HG03159 (cell line): ENCODE measurements at regions not wholly inside any gene's neighbourhood (a gene's known extent, or its start where the extent isn't known, plus 50 kb on each side); places are given as distances from the start of the nearest gene placed in this dataset.

Experiments used
- ATAC-seq: cut with Tn5 transposase; IDR thresholded peaks from one replicate; pipeline ENCODE4 v1.9.1; 2021; ENCODE audit warnings: mild to moderate bottlenecking, moderate library complexity; ENCODE audit not compliant: unreplicated experiment

DNA sequence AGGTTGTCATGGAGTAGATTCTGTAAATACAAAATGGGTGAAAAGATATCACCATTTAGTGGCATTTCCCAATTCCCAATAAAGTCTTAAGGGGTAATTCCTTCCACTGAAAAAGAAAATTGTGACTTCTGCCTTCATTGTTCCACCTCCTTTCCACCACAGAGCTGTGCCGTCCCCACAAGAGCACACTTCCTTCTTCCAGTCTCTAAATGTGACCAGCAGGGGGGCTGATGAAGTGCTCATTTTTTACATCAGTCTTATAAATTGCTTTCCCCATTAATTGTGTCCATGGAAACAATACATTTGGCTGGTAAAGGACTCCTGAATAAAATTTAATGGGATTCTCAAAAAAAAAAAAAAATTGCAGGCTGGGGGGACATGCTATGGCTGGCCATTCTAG, 260.8 kb upstream of the PSMD7 start:
- ATAC-seq: peak; percentile 65

- ATAC-seq: no peak
These were observed 261.8 kb upstream of the PSMD7 start for GRCh38 chr16:74034862-74035261.

DNA sequence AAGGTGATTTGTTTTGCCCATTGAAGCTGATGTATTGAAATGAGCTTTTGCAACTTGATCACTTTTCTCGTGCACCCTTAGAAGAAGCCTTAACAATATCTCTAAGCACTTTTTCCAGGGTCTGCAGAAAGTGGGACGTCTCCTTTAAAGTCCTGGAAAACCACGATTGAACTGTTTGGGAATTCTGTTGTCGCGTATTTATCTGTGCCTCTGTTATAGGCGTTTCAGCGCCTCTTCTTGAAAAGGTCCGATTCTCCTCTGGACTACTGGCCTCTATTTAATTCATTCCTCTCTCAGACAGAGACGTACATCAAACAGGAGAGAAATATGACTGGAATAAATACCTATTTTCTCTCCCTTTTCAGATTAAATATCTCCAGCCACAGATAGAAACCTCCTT, 262.4 kb upstream of the PSMD7 start:
- no peak for ATAC-seq

DNA sequence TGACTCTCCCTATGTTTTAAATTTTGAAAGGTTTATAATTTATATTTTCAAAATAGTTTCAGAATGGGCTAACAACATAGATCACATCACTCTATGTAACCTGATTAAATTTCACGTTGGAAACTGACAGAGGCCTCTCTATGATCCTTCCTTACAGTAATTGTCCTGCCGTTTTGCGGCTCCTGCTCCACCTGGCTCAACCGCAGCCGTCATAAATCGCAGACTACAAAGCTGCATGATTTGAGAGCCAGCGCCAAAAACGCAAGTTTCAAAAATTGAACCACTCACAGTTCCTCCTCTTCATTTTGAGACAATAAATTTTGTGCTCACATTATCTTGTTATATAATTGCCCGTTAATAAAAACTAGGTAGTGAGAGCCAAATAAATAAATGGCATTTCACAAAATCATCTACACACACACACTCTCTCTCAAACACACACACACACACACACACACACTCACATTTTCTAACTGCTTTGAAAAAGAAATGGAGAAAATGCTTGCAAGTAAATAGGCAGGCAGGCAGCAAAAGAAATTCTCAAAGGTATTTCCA, 263.1 kb upstream of the PSMD7 start:
- ATAC-seq: no peak

DNA sequence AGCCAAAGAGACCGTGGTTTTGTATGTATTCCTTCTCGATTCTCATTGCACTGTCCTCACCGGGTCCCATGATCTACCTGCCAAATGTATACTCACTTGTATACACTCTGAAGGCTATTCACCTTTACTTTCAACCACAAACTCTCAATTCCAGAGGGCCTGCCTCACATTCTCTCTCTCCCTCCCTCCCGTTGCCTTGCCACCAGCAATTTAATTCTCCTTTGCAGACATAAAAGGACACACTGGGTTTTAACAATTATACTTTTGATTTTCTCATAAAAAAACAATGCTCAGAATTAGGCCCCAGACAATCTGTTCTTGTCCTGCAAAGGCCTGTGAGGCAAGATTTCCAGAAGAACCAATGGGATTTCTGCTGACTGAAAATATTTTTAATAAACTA, 265.1 kb upstream of the PSMD7 start:
- ATAC-seq: no peak

DNA sequence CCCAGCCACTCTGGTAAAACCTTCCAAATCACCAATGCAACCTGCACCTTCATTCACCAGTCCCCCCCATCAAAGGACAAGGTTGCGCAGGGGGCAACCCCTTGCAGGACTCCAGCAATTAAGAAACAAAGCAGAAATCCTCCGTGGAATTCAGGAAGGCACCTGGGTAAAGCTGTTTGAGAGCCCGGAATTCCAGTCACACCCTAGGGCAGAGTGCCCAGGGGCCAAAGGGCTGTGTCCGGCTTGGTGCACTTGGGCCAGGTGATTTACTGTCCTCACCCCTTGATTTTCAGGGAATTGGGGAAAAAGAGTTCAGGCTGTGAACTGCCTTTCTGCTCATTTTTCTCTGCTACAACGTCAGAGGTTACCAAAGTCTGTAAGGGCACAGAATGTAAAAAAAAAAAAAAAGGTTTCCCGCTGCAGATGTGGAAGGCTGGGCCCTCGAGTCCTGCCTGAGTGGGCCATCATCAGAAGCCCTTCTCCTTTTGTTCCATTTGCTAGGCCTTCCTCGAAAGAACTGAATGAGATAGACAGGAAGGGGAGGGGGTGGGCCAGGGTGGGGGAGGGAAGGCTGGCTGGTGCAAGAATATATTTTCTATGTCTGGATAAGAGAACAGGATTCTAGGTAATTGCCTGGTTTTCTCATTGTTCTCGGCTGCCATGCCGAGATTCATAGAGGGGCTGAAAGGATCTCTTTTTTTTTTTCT, 266.5 kb upstream of the PSMD7 start:
- ATAC-seq: no peak

DNA sequence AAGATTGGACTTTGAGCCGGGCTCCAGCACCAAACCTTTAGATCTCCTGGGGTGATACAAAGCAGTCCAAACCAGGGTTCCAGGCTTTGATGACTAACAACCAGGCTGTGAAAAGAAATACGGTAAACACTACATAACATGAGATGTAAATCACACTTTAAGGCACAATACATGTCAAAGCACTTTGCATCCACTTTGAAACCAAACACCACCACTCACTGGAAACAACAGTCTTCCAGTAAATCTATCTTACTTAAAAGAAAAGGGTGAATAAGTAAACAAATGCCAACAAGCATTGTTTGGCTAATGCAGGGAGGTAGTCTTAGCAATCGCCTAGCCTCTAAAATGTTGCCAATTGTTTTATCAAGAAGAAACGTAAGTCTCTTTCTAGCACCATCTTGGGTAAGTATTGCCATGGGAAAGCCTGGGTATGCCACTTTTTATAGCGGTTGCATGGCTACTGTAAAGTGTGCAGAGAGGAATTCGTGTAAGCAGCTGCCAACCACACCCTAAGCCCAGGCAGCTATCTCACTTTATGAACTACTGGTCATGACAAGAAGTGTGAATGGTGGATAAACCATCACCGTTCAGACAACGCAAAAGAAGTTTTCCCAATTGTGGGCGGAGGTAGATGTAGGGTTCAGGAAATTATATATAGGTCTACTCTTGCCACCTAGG, 267.4 kb upstream of the PSMD7 start:
- no peak for ATAC-seq

DNA sequence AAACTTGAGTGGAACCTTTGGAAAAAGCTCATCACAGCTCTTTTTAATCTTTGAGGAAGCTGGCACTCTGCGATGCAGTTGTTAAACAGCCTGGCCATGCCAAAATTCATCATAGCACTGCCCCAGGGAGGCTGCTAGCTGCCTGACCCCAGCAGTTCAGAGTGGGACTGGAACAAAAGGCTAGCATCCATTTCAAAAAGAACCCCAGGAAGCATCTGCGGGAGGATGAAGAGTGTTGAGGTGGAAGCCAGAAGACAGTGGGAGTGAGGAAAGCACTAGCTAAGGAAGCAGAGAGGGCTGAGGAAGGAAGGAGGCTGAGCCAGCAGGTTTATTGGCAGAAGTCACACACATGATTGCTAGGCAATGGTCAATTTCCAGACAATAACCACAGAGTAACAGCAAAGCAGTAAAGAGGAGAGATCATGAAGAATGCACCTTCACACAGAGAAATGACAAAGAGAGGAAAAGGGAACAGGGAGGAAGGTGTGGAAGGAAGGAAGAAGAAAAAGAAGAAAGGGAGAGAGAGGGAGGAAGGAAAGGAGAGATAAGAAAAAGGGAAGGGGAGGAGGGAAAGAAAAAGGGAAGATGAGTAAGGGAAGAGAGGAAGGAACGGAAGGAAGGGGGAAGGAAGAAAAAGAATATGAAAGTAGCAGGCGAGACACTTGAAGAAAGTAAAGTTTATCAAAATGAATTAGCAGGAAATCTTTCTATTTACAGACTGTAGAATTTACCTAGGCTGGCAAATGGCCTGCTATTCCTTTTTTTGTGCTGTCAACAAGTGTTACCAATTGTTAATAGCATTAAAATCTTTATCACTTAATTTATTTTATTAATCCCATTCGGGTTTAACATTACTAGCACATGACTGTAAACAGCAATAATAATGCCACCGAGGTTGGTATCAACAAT, 270.0 kb upstream of the PSMD7 start:
- no peak for ATAC-seq

DNA sequence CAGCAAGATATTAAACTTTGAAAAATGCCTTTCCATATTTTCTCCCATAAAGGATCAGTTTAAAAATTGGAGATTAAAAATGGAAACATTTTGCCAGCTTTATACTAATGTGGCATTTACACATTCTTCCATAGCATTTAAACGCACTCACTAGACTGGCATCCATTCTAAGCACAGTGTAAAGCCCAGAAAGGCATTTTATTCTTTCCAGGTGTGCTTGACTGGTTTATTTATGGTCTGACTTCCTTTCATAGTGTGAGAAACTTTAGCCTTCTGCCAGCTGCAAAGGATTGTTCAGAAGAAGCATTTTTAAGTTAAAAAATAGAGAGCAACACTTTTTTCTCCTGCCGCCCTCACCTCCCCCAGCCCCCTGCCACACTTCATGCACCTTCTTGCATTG, 271.7 kb upstream of the PSMD7 start:
- no peak for ATAC-seq

GRCh38 chr16:74020095-74020670, 276.4 kb upstream of the PSMD7 start:
- no peak for ATAC-seq

DNA sequence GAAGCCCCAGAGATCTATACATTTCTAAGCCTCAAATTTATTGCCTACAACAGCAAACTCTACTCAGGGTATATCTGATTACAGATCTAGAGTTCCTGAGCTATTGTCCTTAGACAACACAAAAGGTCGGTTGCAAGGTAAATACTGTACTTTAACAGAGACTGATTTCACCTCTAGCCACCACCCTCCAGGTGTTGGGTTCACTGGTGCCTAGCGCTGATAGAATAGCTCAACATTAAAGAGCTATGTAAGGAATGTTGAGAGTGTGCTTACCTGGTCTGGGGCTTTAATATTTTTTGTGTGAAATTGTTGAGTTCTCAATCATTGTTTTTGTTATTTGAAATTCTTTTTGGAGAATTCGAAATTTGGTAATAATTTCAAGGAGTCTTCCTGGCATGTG, 277.0 kb upstream of the PSMD7 start:
- ATAC-seq: no peak

- no peak for ATAC-seq
These were observed 280.7 kb upstream of the PSMD7 start for GRCh38 chr16:74015953-74016352.

DNA sequence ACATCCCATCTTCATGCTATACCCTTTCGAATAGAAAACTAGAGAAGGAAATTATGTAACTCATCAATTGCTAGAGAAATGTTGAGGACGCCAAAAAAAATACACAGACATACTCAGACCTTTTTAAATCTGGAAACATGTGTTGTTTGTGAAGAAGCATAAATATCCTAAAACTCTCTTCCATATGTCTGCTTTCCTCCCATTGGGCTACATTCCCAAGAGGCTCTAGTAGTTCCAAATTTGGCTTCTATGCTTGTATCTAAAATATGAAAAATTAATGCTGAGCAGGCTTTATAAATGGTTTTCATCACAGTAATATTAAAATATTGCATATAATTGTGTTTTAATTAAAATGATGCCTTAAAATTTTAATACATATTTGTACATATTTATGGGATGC, 297.9 kb upstream of the PSMD7 start:
- ATAC-seq: no peak

DNA sequence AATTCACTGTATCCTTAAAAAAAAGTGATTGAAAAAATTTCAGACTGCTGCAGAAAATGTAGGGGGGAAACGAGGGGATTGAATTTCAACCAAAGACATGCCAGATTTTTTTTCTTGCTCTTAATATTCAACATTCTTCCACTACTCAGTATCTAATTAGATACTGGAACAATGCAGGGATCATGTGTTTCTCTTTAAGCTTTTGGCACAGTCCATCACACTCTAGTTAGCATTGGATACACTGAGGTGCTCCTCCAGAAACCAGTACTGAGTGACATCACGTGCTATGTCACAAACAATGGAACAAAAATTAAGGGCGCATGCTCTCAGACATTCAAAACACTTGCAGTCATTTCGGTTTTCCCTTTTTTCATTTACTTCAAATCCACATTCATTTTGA, 298.6 kb upstream of the PSMD7 start:
- ATAC-seq: no peak

- ATAC-seq: no peak
These were observed 299.3 kb upstream of the PSMD7 start for GRCh38 chr16:73997340-73997711.

- ATAC-seq: no peak
These were observed 299.8 kb upstream of the PSMD7 start for GRCh38 chr16:73996624-73997339.

GRCh38 chr16:73993878-73994277, 302.7 kb upstream of the PSMD7 start:
- ATAC-seq: no peak

GRCh38 chr16:73978407-73978784, 318.2 kb upstream of the PSMD7 start:
- ATAC-seq: no peak

DNA sequence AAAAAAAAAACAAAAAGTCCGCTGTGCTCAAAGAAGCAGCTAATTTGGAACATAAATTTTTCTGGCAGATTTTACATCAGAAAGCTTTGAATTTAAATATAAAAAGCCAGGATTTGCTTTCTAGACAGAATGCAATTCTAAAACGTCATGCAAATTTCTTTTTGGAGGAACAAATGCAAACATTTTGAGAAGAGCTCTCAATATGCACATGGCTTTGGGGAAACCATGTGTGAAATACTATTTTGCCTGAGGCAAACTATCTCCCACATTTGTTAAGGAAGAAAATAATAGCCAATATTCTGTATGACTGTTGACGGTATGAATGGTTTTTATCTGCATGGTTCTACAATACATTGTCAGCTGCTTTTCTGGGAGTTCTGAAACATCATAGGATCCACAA, 320.0 kb upstream of the PSMD7 start:
- no peak for ATAC-seq

DNA sequence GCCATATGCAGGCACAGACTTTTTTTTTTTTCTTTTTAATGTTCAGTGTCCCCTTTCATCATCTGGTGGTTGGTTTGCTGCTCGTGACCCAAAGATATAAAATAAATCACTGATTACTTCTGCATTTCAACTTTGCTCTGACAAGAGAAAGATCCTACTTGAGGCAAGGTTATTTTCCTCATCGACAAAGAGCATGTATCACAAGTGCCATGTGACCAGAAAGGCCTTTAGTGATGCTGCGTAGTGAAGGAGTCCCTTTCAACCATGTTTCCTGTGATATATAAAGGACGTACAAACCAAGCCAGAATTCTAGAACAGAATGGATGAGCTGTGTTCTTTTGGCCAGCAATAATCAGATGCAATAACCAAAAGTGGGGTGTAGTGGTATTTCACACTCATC, 323.4 kb upstream of the PSMD7 start:
- ATAC-seq: no peak

DNA sequence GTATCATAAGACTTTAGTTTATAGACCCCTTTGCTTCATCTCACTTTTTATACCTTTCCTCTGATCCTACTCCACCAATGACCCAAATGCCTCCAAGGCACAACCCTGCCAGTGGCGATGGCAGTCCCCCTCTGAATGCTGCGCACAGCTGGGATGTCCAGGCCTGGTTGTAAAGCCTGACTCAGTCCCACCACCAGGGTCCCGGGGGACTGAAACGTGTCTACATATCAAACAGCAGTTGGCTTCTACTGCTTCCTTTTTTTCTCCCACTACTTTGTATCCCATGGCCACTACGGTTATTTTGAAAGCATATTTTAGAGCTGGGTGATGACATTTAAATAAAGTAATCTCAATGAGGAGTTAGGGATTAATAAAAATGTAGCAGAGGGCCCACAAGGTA, 329.8 kb upstream of the PSMD7 start:
- ATAC-seq: no peak
